ENCODE measurements at regions not wholly inside any gene's neighbourhood (a gene's known extent, or its start where the extent isn't known, plus 50 kb on each side); places are given as distances from the start of the nearest gene placed in this dataset.
"Not testable (repeated sequence)": the region's sequence is repeated elsewhere in the genome, so short reads cannot be mapped to it uniquely, and the experiment has no call there.

GRCh38 chr22:48720662-48721394 lies 1106.8 kb downstream of the BRD1 start:
- no peak for DNase-seq (ENCODE audit: low read depth)

GRCh38 chr22:48719978-48720661 lies 1107.6 kb downstream of the BRD1 start:
- DNase-seq (ENCODE audit: low read depth) = no peak

GRCh38 chr22:48718818-48719500 lies 1108.7 kb downstream of the BRD1 start:
- no peak for DNase-seq (ENCODE audit: low read depth)

- DNase-seq (ENCODE audit: low read depth) = no peak
Observed at GRCh38 chr22:48717883-48718817, 1109.5 kb downstream of the BRD1 start.

GRCh38 chr22:48717076-48717810 lies 1110.4 kb downstream of the BRD1 start:
- no peak for DNase-seq (ENCODE audit: low read depth)

GRCh38 chr22:48716154-48716553 lies 1111.5 kb downstream of the BRD1 start:
- not testable (repeated sequence) for DNase-seq (ENCODE audit: low read depth)

GRCh38 chr22:48715511-48715910 lies 1112.2 kb downstream of the BRD1 start:
- no peak for DNase-seq (ENCODE audit: low read depth)

GRCh38 chr22:48714231-48714630 lies 1113.4 kb downstream of the BRD1 start:
- DNase-seq (ENCODE audit: low read depth) = no peak

- no peak for DNase-seq (ENCODE audit: low read depth)
Observed at GRCh38 chr22:48713272-48714205, 1114.1 kb downstream of the BRD1 start.

DNA sequence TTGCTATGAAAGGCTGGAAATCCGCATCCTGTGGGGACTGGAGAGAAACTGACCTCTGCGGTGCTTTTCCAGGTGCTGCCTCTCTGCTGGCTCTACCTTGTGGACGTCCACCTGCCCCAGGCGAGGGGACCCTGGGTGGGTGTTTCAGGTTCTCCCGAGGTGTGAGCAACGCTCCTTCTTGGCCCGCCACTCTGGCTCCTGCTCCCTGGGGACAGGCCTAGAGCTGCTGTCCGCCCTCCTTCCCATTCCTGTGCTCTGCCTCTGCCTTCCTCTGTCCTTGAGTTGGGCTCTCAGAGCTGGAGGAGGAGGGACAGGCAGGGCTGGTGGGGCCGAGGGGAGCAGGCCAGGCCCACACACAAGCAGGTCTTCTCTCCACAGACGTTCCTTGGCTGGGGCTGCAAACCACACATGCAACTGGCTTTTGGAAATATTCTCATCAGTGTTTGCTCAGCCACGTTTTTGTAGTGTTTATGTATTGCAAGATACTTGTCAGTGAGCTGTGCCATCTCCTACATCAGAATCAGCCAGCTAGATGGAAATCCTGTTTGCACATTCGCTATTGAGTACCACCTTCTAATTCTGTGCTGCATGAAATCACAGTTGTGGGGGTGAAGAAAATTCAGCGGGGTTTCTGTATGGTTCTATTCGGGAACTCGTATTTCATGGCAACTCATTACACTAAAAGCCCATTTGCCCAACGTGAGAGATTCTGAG lies 1115.0 kb downstream of the BRD1 start:
- DNase-seq (ENCODE audit: low read depth) = no peak

DNA sequence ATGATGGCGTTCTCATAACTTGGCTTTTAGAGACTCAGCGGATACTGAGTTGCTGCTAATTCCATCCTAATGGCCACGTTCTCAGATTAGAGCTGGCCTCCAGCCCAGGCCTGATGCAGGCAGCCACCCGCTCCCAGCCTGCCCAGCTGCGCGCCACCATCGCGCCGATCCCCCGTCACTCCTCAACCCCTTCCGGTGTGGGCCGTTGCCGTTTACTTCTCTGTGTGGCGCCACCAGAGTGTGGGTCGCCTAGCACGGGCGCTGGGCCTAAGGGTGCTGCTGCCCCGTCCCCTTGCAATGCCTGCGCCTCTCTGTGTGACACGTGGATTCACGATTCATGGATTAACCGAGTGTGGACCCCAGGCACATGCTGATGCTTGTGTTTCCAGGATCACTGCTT lies 1116.0 kb downstream of the BRD1 start:
- DNase-seq (ENCODE audit: low read depth) = no peak

DNA sequence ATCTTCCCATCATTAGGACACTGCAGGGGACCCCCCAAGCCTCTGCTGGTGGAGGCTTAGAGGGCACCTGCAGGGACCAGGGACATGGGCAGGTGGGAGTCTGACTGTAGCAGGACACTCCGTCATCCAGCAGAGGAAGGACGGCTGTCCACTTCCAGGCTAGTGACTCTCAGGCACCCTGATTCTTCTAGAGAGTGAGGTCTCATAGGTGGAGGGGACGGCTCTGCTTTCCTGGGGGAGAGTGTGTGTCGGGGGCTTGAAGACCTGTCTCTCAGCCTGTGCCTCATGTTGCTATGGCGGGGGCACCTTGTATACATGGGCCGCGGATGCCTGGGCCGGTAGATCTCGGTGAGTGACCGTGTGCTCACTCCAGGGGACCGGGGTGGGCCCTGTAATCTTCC lies 1116.6 kb downstream of the BRD1 start:
- DNase-seq (ENCODE audit: low read depth) = no peak

DNA sequence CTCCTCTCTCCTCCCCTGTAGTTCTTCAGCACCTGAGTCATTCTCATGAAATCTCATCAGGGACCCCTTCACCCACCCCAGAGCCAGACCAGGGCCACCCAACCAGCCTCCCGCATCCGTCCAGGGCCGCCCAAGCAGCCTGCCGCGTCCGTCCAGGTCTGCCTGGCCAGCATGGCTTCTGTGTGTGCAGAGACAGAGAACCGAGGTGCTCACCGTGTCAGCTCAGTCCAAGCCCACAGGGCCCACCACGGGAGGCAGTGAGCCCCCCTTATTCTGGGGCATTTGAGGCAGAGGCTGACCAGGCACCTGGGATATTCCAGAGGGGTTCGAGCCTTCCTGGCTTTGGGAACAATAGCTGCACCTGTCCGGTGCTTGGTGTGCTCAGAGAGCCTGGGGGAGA lies 1117.3 kb downstream of the BRD1 start:
- no peak for DNase-seq (ENCODE audit: low read depth)

- DNase-seq (ENCODE audit: low read depth) = no peak
Observed at GRCh38 chr22:48709976-48710375, 1117.7 kb downstream of the BRD1 start.

GRCh38 chr22:48709453-48709852 lies 1118.2 kb downstream of the BRD1 start:
- DNase-seq (ENCODE audit: low read depth) = no peak

DNA sequence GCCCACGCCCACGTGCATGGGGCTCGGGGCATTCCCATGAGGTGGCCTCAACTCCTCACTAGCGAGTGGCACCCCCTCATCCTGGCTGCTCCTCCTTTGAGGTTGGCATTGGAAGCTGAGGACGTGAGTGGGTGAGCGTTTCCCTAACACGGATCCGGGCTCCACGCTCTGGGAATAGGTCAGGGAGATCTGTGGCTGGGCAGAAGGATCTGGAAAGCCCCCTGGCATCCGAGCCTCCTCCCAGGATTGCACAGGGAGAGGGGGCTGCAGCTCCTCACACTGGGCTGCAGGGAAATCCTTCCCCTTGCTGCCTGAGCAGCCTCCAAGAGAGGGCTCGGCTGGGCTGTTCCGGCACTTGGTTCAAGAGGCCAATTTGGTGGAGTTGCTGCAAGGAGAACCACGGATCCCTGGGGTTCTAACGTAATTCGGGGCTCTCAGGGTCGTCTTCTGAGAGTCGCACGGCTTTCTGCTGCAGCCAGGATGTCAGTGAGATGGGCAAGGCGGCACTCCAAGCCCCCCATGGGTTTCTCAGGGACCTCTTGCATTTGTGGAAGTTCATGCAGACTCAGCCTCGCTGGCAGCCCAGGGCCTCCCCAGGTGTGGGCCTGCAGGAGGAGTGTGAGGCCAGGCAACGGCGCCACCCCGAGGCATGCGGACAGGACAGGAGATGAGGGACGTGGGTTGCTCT lies 1119.0 kb downstream of the BRD1 start:
- DNase-seq (ENCODE audit: low read depth) = no peak

- DNase-seq (ENCODE audit: low read depth) = no peak
Observed at GRCh38 chr22:48707763-48708557, 1119.7 kb downstream of the BRD1 start.

Measured in stimulated activated CD8-positive, alpha-beta memory T cell treated with anti-CD3 and anti-CD28 coated beads, Interleukin-12 subunit alpha, Interleukin-12 subunit beta, amount 100 ng/mL, for 4 hours (primary cell).